K562 (cell line): ENCODE measurements at regions not wholly inside any gene's neighbourhood (a gene's known extent, or its start where the extent isn't known, plus 50 kb on each side); places are given as distances from the start of the nearest gene placed in this dataset.
"Not testable (repeated sequence)": the region's sequence is repeated elsewhere in the genome, so short reads cannot be mapped to it uniquely, and the experiment has no call there.

Experiments used
- ATAC-seq: fragments of 200-7000 bp; cut with Tn5 transposase; 3 replicates; pipeline ENCODE4 v1.9.1; 2020; ENCODE audit warnings: moderate library complexity
- BruUV-seq: library from RNA; stranded (reverse); fragments of 400-500 nt; replicated peaks from 2 replicates; lab custom pipeline; 2021; lab: Mats Ljungman, UMichigan
- CTCF ChIA-PET: fragments of 300-600 bp; formaldehyde crosslinking; extraction: SDS; loops from one replicate; lab custom pipeline; 2021; ENCODE audit warnings: low intra/inter-chr PET ratio; lab: Yijun Ruan, JAX
- POLR2A ChIA-PET: fragments of 300-600, 350-650 bp; sonication (Branson Sonifier 250); formaldehyde crosslinking; extraction: SDS; loops from one replicate; lab custom pipeline; 2021; ENCODE audit warnings: antibody characterized with exemption, inconsistent platforms; lab: Yijun Ruan, JAX
- DNase-seq, 4 experiments: peaks; one replicate each; pipeline versions ENCODE4 v3.0.0 to v3.0.0-alpha.2; 2011 to 2018; ENCODE audit warnings: low spot score in 3 of 4, mixed read lengths in 3 of 4; ENCODE audit errors: extremely low read depth in 1 of 4
- FAIRE-seq: peaks from 2 replicates; lab custom pipeline; 2011; peaks lifted over from hg19 to GRCh38; lab: Jason Lieb, UNC
- H2AFZ ChIP-seq: 2 replicates; pipeline ENCODE4 v1.6.0; 2011; ENCODE audit warnings: low read depth, low read length, control low read depth, inconsistent platforms
- H3K27ac ChIP-seq: fragments of 200-600 bp; 3 replicates; pipeline ENCODE4 v1.8.0; 2011; ENCODE audit warnings: low read depth, mild to moderate bottlenecking, control low read depth, inconsistent platforms, low read length, moderate library complexity, mixed read lengths; ENCODE audit errors: extremely low read depth
- H3K27me3 ChIP-seq, 2 experiments: fragments of 300-600 bp in 1 of 2; 2 replicates in 1 of 2; 3 replicates in 1 of 2; pipeline versions ENCODE4 v1.6.0 to v1.8.0; 2011; ENCODE audit warnings: inconsistent platforms in 2 of 2, low read length in 2 of 2, mild to moderate bottlenecking in 1 of 2, mixed read lengths in 1 of 2, moderate library complexity in 1 of 2; ENCODE audit not compliant: control insufficient read depth in 2 of 2, insufficient read depth in 2 of 2
- H3K36me3 ChIP-seq: fragments of 300-600 bp; 3 replicates; pipeline ENCODE4 v1.8.0; 2011; ENCODE audit warnings: mild to moderate bottlenecking, low read length, inconsistent platforms; ENCODE audit not compliant: control insufficient read depth, insufficient read depth
- H3K4me1 ChIP-seq, 2 experiments: fragments of 200-600 bp in 1 of 2; replicated peaks in 1 of 2; 2 replicates in 1 of 2; 3 replicates in 1 of 2; pipeline versions ENCODE4 v1.5.1 to v1.8.0; 2011; ENCODE audit warnings: inconsistent platforms in 2 of 2, low read length in 2 of 2, mild to moderate bottlenecking in 1 of 2, mixed read lengths in 1 of 2, moderate library complexity in 1 of 2; ENCODE audit not compliant: control insufficient read depth in 2 of 2, insufficient read depth in 2 of 2
- H3K4me2 ChIP-seq: 2 replicates; pipeline ENCODE4 v1.6.1; 2011; ENCODE audit warnings: low read length, control low read depth, inconsistent platforms, mixed read lengths; ENCODE audit not compliant: insufficient read depth
- H3K4me3 ChIP-seq: fragments of 200-600 bp; sonication (generic), shearing (Covaris generic); 2 replicates; pipeline ENCODE4 v1.5.1; 2016; ENCODE audit warnings: control low read depth, inconsistent platforms
- H3K79me2 ChIP-seq: fragments of 200-600 bp; 3 replicates; pipeline ENCODE4 v1.8.0; 2011; ENCODE audit warnings: low read length, inconsistent platforms; ENCODE audit not compliant: control insufficient read depth, insufficient read depth
- H3K9ac ChIP-seq, 2 experiments: 2 replicates each; pipeline versions ENCODE4 v1.6.0 to v1.6.1; 2011; ENCODE audit warnings: low read depth in 2 of 2, low read length in 2 of 2, control low read depth in 1 of 2, inconsistent platforms in 1 of 2, mild to moderate bottlenecking in 1 of 2, mixed read lengths in 1 of 2; ENCODE audit not compliant: insufficient read depth in 1 of 2
- H3K9me1 ChIP-seq: one replicate; pipeline ENCODE4 v1.6.0; 2011; ENCODE audit warnings: inconsistent platforms, mild to moderate bottlenecking, low read length, moderate library complexity; ENCODE audit not compliant: control insufficient read depth, insufficient read depth
- H3K9me3 ChIP-seq: replicated peaks from 2 replicates; pipeline ENCODE4 v1.5.1; 2011; ENCODE audit warnings: low read depth, low read length, inconsistent platforms; ENCODE audit not compliant: control insufficient read depth, insufficient read depth
- H4K20me1 ChIP-seq: replicated peaks from 2 replicates; pipeline ENCODE4 v1.6.1; 2011; ENCODE audit warnings: low read length, inconsistent platforms, mixed read lengths; ENCODE audit not compliant: control insufficient read depth, insufficient read depth
- ATF1 ChIP-seq, 2 experiments: fragments of 450-650 bp in 1 of 2; IDR thresholded peaks; 2 replicates each; pipeline ENCODE4 v1.6.1; 2016; ENCODE audit warnings: missing compliant biosample characterization in 1 of 2, missing genetic modification characterization in 1 of 2
- GABPA ChIP-seq: fragments of 200-800 bp; sonication (Bioruptor generic); conservative IDR thresholded peaks from 2 replicates; pipeline ENCODE4 v1.6.1; 2016; ENCODE audit warnings: low read depth, missing genetic modification characterization, missing compliant biosample characterization
- NRF1 ChIP-seq, 2 experiments: fragments of 450-650 bp; IDR thresholded peaks in 1 of 2; conservative IDR thresholded peaks in 1 of 2; 2 replicates each; pipeline ENCODE4 v1.6.1; 2014; ENCODE audit warnings: mild to moderate bottlenecking in 2 of 2
- PHF8 ChIP-seq: fragments of 200-600 bp; sonication (generic); IDR thresholded peaks from 2 replicates; pipeline ENCODE4 v1.6.1; 2012; ENCODE audit warnings: mixed run types, mild to moderate bottlenecking, inconsistent platforms, low read length, moderate library complexity, borderline replicate concordance
- POLR2G ChIP-seq: fragments of 200-400 bp; formaldehyde crosslinking; IDR thresholded peaks from 2 replicates; pipeline ENCODE4 v1.6.1; 2017; ENCODE audit warnings: low read depth, mild to moderate bottlenecking, antibody characterized with exemption, low read length, moderate library complexity
- WGBS: fragments of 100-300 bp; shearing (Covaris generic); methylation state at CpG from one replicate; pipeline ENCODE4 v1.1.6; 2016; ENCODE audit warnings: low coverage, mixed read lengths; ENCODE audit not compliant: insufficient coverage; ENCODE audit errors: missing lambda C conversion rate; 5-methylcytosine and 5-hydroxymethylcytosine counted together
- in situ Hi-C: fragments of 300-500 bp; cut with MboI; formaldehyde crosslinking; loops from 4 replicates; pipeline ENCODE4 v1.15.0; 2018; ENCODE audit warnings: inconsistent platforms, mixed read lengths
- intact Hi-C: fragments of 100-400 bp; cut with micrococcal nuclease; formaldehyde crosslinking; loops from 2 replicates; pipeline ENCODE4 v1.14.2; 2022

DNA sequence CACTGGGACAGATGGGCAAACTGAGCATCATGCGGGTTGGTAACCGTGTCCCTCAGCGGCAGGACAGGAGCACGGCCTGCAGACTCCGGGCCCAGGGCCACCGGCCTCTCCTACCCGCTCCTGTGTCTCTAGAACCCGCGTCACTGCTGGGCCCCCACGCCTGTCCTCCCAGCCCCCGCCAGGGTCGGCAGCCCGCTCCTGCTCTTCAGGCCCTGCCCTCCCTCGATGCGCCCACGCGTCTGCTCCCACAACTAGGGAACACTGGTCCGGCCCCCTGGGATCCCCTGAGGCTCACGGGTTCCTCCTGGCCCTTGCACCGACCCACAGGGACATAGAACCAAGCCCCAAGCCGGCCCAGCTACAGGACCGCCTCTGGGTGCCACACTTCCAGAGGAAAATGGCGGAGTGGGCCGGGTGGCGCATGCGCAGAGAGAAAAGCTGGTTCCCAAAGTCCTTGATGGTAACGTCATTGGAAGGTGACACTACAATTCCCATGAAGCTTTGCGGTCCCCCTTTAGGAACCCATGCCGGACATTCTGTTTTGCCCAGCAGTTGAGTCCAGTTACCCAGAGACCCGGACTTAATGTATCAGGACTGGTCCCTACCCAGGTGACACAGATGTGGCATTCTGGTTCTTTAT, 2712.5 kb upstream of the OR11H1 start:
- H4K20me1 ChIP-seq; CTCF ChIA-PET; POLR2A ChIA-PET; H3K27ac ChIP-seq; H3K4me1 ChIP-seq; H2AFZ ChIP-seq; in situ Hi-C loops; H3K27me3 ChIP-seq; H3K79me2 ChIP-seq; H3K9me1 ChIP-seq; H3K9me3 ChIP-seq; H3K36me3 ChIP-seq; FAIRE-seq; ATAC-seq; intact Hi-C loops; BruUV-seq; TF ChIP-seq ATF1 (CRISPR knock-in tag; IDR thresholded peaks at IDR 0.05): not testable (repeated sequence)
- Histone ChIP-seq H3K4me3 (peak overlapping the region; percentile 31), H3K4me2 (peak overlapping the region; percentile 37; the same call in 1 of the 2 replicates), H3K9ac (peak overlapping the region in 1 of 2 experiments; percentile 25; a peak in 1 of 4 replicates)
- DNase-seq, result peak; percentile 3 to 23 (median 7)
- WGBS, result 3% methylated on average over 26 of the region's 30 CpGs
- TF ChIP-seq NRF1 (conservative IDR thresholded peaks at IDR 0.05 in 1 of 2, IDR thresholded peaks at IDR 0.05 in 1 of 2), result peak; percentile 80 to 83
- 0 out of 2 replicates have a peak, but pooled peaks have one; percentile 19 for TF ChIP-seq POLR2G
- peak; percentile 25; the same call in 1 of the 2 replicates for TF ChIP-seq PHF8
- TF ChIP-seq GABPA (tag), result peak; percentile 56
- TF ChIP-seq ATF1 (tag; IDR thresholded peaks at IDR 0.05), result 0 out of 2 replicates have a peak, but pooled peaks have one; percentile 20
